ENCODE measurements at regions not wholly inside any gene's neighbourhood (a gene's known extent, or its start where the extent isn't known, plus 50 kb on each side); places are given as distances from the start of the nearest gene placed in this dataset.

DNA sequence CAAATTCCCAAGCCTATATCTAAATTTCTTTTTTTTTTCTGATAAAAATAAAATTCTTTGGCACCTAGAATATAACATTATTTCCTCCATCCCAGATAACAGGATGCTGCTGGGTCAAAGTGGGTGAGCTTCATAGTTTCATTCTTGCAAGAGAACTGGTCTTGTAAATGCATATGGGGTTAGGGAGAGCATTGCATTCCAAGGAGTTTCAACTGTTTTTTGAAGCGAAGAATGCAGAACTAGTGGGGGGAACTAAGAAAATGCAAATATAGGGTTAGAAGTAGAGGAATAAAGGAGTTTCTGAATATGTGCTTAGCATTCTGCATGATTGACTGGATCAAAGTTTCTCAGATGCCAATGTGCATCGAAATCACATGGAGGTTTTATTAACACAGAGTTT lies 347.2 kb upstream of the XYLT1 start:
- H3K27ac ChIP-seq, result no peak overlapping the region
- TF ChIP-seq POLR2A (IDR thresholded peaks at IDR 0.05), result no peak
- TF ChIP-seq POLR2AphosphoS5 (IDR thresholded peaks at IDR 0.05), result no peak
- TF ChIP-seq EP300 (IDR thresholded peaks at IDR 0.05), result no peak
- TF ChIP-seq CTCF (IDR thresholded peaks at IDR 0.05), result no peak
- no peaks in the 10 kb centered on the region for H3K27me3 ChIP-seq
- ATAC-seq, result no peak
- H3K4me3 ChIP-seq, result no peak overlapping the region
- WGBS, 2 donors (ENCODE audit: low coverage in 1 of 2), result 64 to 75% methylated on average over 2 of the region's 2 CpGs
- no peaks in the 10 kb centered on the region for H3K4me1 ChIP-seq
- no peaks in the 10 kb centered on the region for H3K36me3 ChIP-seq
- H3K9me3 ChIP-seq, result peaks cover 0 to 6% (median 0%) of the 10 kb centered on the region in 3 donors

DNA sequence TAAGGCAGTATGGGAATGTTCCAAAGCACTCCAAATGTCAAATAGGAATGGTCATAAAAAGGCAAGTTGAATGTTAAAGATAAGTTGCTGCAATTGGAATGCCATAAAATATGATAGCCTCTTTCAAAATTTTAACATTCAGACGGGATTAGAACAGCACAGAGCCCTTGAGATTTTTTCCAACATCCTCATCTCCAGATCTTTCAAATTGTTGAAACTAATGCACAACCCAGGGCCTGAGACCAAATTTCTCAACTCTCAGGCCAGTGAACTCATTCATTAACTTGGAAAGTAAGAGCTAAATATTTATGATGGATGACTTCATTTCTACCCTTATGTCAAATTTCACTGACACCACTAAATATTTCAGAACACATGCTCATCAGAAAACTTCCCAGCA lies 346.5 kb upstream of the XYLT1 start:
- Histone ChIP-seq H3K4me1 (no peaks in the 10 kb centered on the region), H3K4me3 (no peak overlapping the region), H3K27me3 (no peaks in the 10 kb centered on the region), H3K27ac (no peak overlapping the region), H3K36me3 (no peaks in the 10 kb centered on the region), H3K9me3 (peaks cover 0 to 6% (median 0%) of the 10 kb centered on the region in 3 donors)
- TF ChIP-seq POLR2AphosphoS5 (IDR thresholded peaks at IDR 0.05), result no peak
- TF ChIP-seq POLR2A (IDR thresholded peaks at IDR 0.05), result no peak
- no peak for TF ChIP-seq EP300 (IDR thresholded peaks at IDR 0.05)
- TF ChIP-seq CTCF (IDR thresholded peaks at IDR 0.05), result no peak
- WGBS, 2 donors (ENCODE audit: low coverage in 1 of 2), result 9 to 29% methylated on average over 1 of the region's 1 CpG
- no peak for ATAC-seq

DNA sequence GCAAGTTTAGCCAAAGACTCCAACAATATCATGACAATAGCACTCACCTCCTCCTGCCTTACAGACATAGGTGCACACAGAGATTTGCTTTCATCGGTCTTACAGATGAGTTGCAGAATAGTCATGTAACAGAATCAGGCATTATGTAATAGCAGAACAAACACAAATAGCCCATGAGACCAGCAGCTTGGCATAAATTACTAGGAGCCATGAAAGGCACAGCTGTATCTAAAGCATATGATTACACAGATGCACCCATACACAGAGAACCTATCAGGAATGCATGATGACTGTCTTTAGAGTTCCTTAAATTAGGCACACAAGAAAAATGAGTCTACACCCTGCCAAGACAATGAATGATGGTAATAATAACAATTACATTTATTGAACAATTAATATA lies 342.0 kb upstream of the XYLT1 start:
- H3K4me3 ChIP-seq, result no peak overlapping the region
- no peaks in the 10 kb centered on the region for H3K27me3 ChIP-seq
- ATAC-seq, result no peak
- peaks cover 0 to 6% (median 0%) of the 10 kb centered on the region in 3 donors for H3K9me3 ChIP-seq
- no peak for TF ChIP-seq CTCF (IDR thresholded peaks at IDR 0.05)
- TF ChIP-seq EP300 (IDR thresholded peaks at IDR 0.05), result no peak
- TF ChIP-seq POLR2AphosphoS5 (IDR thresholded peaks at IDR 0.05), result no peak
- TF ChIP-seq POLR2A (IDR thresholded peaks at IDR 0.05), result no peak
- H3K36me3 ChIP-seq, result no peaks in the 10 kb centered on the region
- 86 to 100% methylated on average over 1 of the region's 1 CpG for WGBS, 2 donors (ENCODE audit: low coverage in 1 of 2)
- no peaks in the 10 kb centered on the region for H3K4me1 ChIP-seq
- H3K27ac ChIP-seq, result no peak overlapping the region

GRCh38 chr16:17804857-17805256 lies 334.1 kb upstream of the XYLT1 start:
- no peak for ATAC-seq
- WGBS, 2 donors (ENCODE audit: low coverage in 1 of 2), result 70 to 88% methylated on average over 7 to 8 of the region's 8 CpGs
- H3K27ac ChIP-seq, result no peak overlapping the region
- no peak for TF ChIP-seq POLR2A (IDR thresholded peaks at IDR 0.05)
- no peak for TF ChIP-seq POLR2AphosphoS5 (IDR thresholded peaks at IDR 0.05)
- no peak for TF ChIP-seq EP300 (IDR thresholded peaks at IDR 0.05)
- TF ChIP-seq CTCF (IDR thresholded peaks at IDR 0.05), result no peak
- no peak overlapping the region for H3K4me3 ChIP-seq
- H3K9me3 ChIP-seq, result no peaks in the 10 kb centered on the region
- peaks cover 4% of the 10 kb centered on the region for H3K27me3 ChIP-seq
- no peaks in the 10 kb centered on the region for H3K36me3 ChIP-seq
- H3K4me1 ChIP-seq, result no peaks in the 10 kb centered on the region

DNA sequence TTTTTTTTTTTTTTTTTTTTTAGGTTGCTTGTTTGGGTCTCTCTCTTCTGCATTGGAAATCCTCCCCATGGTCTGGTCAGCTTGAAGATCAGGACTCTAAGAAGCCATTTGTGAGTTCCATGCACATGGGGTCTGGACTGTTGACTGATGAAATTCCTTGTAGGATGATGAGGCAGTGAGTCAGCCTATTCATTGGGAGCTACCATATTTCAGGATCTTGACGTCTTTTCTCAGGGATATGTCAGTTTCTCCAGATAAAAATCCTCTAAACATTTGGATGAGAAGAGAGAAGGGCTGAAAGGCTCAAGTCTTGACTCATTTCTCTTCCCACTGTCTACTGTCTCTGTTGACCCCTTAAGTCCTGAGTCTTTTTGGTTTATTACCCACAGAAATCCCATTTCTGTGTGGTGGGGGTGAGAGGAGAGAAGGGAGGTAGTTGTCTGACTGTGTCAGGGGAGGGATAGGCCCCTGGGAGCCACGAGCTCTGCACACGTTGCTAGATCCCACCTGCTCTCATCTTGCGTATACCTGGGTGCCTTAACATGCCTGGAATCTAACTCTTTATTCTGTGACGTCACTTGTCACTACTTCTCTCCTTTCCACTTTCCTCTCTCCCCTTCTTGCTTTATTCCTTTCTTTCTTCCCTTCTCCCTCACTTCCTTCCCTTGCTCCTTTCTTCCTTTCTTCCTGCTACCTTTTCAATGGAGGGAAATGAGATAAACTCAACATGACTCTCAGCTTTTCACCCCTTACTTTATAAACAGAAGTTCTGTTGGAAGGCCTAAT lies 333.1 kb upstream of the XYLT1 start:
- TF ChIP-seq EP300 (IDR thresholded peaks at IDR 0.05) (no peak), POLR2AphosphoS5 (IDR thresholded peaks at IDR 0.05) (no peak)
- 46 to 67% methylated on average over 3 to 5 of the region's 5 CpGs for WGBS, 2 donors (ENCODE audit: low coverage in 1 of 2)
- no peaks in the 10 kb centered on the region for H3K9me3 ChIP-seq
- ATAC-seq, result no peak
- H3K4me3 ChIP-seq, result no peak overlapping the region
- peaks cover 4% of the 10 kb centered on the region for H3K27me3 ChIP-seq
- H3K4me1 ChIP-seq, result no peaks in the 10 kb centered on the region
- no peak overlapping the region for H3K27ac ChIP-seq
- no peaks in the 10 kb centered on the region for H3K36me3 ChIP-seq

Data from gastroesophageal sphincter (tissue), 4 donors.